GM19351 (cell line): ENCODE measurements at regions not wholly inside any gene's neighbourhood (a gene's known extent, or its start where the extent isn't known, plus 50 kb on each side); places are given as distances from the start of the nearest gene placed in this dataset.

Experiments
- ATAC-seq: cut with Tn5 transposase; IDR thresholded peaks from one replicate; pipeline ENCODE4 v1.9.1; 2021; ENCODE audit warnings: mild to moderate bottlenecking, moderate library complexity; ENCODE audit not compliant: unreplicated experiment

DNA sequence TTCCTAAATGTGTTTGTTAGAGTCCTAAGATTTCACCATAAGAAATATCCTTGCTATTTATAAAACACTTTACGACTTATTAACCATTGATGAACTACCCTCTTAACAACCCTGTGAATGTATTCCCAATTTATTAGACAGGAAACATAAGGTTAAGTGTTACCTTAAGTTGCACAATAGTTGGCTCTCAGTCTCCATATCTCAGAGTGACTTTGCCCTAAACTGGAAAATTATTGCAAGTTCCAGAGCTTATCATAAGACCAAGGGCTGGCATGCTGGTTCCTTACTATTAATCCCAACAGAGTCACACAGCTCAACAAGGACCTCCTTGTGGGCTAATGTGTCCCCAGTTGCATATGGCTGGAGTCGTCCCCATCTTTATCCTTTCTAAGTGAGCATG is 165.8 kb downstream of the INSIG2 start:
- ATAC-seq, result no peak

DNA sequence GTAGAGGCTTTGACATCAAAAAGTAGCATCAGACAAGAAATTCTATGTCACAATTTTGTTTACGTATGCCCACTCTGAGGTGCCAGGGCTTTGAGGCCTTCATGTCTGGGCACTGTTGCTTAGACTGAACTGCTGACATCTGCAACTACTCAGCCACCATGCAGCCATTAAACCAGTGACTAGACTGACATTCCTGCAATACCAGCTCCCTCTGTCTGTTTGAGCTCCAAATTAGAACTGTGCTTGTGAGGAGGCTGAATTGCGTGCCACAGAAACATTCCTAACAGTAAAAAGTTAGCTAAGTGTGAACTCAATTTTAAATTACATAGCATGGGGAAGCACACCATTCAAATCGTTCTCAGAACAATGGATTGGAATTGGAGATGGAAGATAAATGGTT is 163.2 kb downstream of the INSIG2 start:
- ATAC-seq, result no peak

DNA sequence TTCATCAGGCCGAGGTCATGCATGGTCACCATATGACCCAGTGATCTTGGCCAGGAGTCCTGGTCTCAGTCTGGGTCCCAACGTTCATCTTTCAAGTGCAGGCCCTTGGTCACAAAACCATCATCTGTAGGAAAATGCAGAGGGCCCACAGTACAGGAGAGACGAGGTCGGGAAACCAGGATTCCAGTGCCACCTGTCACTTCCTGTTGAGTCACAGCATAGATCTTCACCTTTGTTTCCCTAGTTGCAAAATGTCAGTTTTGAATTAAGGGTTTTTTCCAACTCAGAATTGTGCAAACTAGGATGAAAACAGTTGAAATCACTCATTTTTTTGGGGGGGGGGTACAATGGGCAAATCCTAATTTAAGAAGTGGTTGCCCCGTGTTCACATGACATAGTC is 162.2 kb downstream of the INSIG2 start:
- no peak for ATAC-seq

GRCh38 chr2:118250001-118250400 is 161.7 kb downstream of the INSIG2 start:
- peak; percentile 11 for ATAC-seq

- peak; percentile 84 for ATAC-seq
Measured at GRCh38 chr2:118249531-118249930, 161.3 kb downstream of the INSIG2 start.

DNA sequence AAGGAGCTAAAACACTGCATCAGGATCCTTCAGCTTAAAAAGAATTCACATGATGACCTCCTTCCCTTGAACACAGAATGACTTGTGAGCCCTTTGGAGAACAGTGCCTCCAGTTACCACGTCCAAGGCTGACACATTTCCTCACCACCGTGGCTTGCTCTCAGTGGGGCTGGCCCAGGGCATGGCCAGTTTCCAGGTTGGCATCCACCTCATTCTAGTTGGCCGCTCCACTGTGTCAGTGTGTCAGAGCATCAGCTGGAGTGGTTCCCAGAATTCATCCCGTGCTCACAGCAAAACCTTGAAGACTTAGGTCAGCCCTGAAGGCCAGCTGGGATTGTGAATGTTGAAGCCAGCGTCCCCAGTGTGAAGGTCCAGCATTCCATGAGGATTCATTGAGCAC is 158.5 kb downstream of the INSIG2 start:
- no peak for ATAC-seq

DNA sequence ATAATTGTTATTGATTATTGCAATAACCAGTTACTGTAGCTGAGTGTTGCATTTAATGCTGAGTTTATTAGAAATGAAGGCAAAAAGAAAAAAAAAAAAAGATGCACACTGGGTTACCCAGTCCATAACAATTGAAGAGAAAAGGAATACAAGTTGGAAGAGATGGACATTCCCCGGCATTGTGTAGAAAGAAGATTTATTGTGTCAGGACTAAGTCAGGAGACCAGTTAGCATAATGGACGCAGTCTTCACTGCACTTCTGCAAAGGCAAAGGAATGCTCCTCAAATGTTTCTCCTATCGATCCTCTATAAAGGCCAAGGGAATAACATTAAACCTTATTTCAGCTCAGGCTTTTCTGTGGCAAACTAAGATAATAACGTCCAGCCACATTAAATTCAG is 157.8 kb downstream of the INSIG2 start:
- ATAC-seq, result no peak

DNA sequence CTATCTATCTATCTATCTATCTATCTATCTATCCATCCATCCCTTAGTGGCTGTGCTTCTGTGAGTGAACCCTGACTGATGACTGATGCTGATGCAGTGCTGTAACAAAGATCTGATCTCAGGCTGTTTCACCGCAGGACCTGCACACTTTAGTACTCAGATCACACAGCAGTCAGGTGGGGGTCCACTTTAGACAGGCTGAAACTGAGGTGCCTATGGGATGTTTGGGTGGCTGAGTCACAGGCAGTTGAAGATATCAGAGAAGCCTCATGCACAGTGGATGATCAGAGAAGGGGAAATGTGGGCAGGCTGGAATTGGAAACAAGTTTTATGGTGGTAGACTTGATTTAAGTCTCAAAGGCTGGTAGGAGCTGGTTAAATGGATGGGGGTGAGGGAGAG is 156.4 kb downstream of the INSIG2 start:
- no peak for ATAC-seq

DNA sequence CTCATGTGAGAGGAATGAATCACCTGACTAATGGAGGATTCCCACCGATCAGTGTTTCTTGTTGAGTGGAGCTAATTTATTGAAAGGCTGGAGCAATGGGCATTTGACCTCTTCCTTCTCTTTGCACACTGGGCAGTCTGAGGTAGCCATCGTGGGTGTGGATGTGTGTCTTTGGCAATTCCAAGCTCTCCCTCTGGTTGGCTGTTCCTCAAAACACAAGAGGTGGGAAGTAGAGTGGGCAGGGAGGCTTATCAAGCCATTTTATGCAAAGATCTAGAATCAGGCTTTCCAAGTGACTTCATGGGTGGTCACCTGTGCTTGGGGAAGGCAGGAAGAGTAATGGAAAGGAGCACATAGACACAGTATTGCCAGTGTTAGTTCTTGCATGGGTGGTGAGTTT is 154.8 kb downstream of the INSIG2 start:
- no peak for ATAC-seq

GRCh38 chr2:118242216-118242615 is 153.9 kb downstream of the INSIG2 start:
- ATAC-seq, result no peak

- no peak for ATAC-seq
Measured at GRCh38 chr2:118241128-118241527, 152.9 kb downstream of the INSIG2 start.

- no peak for ATAC-seq
Measured at GRCh38 chr2:118240276-118240675, 152.0 kb downstream of the INSIG2 start.

DNA sequence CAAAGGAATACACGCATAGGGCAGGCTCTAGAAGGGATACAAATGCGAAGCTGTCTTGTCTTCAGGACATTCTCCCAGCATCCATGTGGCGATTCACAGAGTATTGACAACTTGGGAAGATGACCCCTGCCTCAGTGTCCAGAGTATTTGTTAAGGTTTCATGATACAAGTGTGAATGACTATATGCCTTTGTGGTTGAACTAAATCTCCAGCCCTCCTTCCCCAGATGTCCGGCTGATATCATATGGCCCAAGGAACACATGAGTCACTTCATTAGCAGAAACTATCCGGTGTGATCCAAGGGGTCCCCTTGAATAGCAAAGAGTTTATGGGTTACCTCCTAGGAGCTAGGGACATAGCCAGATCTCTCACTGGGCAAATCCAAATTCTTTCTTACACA is 151.0 kb downstream of the INSIG2 start:
- ATAC-seq, result no peak

DNA sequence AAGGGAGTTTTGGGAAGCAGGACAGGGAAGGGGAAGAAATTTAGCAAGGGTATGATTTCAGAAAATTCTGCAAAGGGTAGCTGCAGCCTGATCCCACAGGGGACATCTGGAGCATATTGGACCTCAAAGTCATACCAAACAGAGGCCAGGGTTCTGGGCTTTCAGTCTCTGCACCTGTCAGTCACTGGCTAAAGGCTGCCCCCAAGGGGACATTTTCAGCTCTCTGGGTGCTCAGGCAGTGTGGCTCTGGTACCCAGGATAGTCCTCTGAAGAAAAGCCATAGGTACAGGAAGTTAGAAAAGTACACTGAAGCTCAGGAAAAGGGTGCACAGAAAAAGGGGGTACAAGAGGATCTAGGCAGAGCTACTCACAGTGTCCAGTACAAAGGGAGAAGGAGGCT is 149.2 kb downstream of the INSIG2 start:
- no peak for ATAC-seq

GRCh38 chr2:118232796-118233195 is 144.5 kb downstream of the INSIG2 start:
- ATAC-seq, result no peak

DNA sequence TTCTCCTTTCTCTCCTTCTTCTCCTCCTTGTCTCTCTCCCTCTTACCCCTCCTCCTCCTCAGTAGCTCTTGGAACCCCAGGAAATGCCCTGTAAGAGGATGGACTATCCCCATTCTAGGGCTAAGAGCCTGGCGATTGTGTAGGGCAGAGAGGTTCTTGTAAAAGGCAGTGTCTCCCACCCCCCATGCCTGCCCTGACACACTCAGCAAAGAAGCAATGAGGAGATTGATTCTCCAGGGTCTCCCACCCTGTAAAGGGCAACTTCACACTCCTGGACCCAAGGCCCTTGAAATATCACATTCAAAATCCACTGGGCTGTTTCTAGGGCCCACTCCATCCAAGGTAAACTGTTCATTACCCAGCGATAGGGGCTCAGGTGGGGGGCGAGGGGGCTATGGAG is 144.1 kb downstream of the INSIG2 start:
- no peak for ATAC-seq

DNA sequence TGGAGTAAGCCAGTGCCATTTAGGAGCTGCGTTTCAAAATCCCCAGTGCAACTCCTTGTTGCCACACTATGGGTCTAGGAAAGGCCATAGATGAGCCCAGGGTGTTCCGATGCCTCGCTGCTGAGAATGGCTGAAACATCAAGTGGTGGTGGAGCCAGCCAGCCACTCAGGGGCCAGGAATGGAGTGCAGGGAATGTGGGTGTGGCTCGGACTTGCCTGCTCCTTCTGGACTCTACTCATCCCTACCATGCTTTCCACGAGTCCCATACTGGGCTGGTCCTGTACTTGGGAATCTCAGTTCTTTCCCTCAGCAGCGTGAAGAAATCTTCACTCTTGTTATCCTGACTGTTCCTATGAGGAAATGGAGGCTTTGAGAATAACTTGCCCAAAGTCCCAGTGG is 143.5 kb downstream of the INSIG2 start:
- no peak for ATAC-seq

DNA sequence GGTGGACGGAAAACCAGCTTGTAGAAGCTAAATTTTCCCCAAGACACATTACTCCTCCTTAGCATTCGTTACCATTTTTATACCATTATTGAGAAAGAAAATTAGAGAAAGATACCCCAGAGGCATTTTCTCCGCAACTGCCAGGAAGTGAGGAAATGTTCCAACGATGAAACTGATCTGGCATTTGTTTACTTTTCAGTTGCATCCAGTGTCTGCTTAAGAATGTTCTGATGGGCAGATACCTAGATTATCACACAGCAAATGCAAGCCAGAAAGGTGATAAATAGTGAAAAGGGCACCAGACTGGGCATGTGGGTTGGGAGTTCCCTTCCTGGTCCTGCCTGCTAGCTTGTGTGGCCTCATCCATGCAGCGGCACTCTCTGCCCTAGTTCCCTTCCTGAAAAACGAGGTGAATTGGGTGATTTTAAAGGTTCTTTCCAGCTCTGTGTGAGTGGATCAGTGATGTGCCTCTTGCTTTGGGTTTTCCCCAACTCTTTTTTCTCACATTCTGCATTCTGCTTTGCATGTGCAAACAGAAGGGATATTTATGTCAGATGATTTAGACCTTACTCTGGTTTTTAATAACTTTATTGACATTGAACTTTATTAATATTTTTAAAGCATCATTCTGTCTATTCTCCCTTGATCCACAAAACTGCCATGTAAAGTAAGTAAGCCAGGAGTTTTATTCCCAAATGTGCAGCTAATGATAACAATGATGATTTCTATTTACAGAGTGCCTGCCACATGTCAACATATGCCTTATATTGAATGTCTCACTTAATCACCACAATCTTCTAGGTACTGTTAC is 139.6 kb downstream of the INSIG2 start:
- ATAC-seq, result no peak

DNA sequence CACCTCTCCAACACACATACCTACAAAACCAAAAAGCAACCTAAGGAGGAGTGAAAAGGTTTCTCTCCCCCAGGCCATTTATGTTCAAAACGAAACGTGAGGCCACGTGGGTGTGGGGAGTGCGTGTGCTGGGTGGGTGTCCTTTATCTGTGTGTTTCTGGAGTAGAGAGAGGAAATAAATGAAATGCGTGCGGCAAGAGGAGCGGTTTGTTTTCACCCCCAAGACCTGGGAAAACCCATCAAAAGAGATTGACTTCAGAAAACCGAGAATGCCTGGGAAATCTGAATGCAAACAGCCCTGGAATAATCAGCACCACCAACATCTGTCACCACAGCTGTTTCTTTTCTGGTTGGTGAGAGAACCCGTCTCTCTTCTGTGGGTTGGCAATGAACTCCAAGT is 137.4 kb downstream of the INSIG2 start:
- ATAC-seq, result no peak

DNA sequence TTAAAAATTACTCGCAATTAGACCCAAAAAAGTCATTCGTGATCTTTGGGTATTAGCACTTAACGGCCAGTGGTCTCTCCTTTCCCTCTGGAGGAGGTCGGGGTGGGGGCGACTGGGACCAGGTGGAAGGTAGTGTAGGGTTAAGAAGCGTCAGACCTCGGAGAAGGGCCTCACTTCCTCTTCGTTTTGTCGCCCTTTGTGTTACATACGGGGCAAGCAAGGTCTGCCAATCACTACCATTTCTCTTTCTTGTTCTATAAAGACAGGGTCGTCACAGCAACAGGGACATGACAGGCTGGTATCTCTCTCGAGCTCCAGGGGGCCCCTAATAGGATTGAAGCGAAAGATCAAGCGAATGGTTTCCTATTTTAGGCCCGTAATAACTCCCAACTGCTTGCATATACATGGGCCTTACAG is 136.6 kb downstream of the INSIG2 start:
- ATAC-seq, result no peak

DNA sequence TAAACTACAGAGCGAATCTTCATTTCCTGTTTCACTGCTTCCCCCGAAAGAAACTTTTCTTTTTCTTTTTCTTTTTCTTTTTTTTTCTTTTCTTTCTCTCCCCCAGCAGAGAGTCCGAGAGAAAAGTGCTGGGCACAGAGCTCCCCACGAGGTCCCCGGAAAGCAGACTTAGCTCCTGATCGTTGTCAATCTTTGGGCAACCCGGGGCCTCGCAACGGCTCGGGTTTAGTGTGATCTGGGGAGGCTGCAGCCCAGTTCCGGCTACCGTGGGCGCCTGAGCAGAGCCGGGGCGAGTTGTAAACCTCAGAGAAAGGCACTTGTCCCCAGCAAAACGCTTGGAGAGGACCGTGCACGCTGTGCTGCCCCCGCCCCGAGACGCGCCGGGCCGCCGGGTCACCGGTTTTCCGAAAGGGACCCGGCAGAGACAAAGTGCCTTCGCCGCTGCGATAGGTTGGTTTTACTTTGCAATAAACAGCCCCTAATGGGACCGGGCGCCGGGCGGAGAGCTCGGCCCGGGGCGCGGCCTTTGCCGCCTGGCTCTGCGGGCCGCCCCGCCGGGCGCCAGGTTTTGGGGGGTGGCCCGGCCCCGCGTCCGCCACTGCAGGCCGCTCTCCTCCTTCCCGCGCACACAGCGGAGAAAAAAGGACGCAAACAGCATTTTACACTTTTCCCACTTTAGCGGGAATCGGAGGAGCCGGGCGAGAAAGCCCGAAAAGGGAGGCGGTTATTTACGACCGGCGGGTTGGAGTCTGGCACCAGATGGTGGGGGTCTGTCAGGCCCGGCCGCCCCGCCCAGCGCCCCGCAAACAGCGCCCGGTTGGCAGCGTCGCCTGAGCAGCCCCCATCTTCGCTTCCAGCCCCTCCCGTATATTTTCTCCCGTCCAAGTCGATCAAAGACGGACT is 136.0 kb downstream of the INSIG2 start:
- ATAC-seq, result peak; percentile 68

GRCh38 chr2:118223511-118223991 is 135.3 kb downstream of the INSIG2 start:
- ATAC-seq, result peak; percentile 4
